ENCODE measurements at regions not wholly inside any gene's neighbourhood (a gene's known extent, or its start where the extent isn't known, plus 50 kb on each side); places are given as distances from the start of the nearest gene placed in this dataset.

Small RNA genes lying in the stretch of these regions (small RNA-seq; reads per million reads assigned to genes)
- gene AC011611.1 (ENCODE audit: insufficient read depth in 2 of 3, insufficient read length in 3 of 3, low read depth in 2 of 3, low replicate concordance in 1 of 3) (0 reads per million in 3 experiments), gene AC011611.6 (ENCODE audit: insufficient read depth in 2 of 3, insufficient read length in 3 of 3, low read depth in 2 of 3, low replicate concordance in 1 of 3) (0 reads per million in 3 experiments), gene RF00156 (ENCODE audit: insufficient read depth in 2 of 3, insufficient read length in 3 of 3, low read depth in 2 of 3, low replicate concordance in 1 of 3) (0 reads per million in 3 experiments), gene RN7SL734P (ENCODE audit: insufficient read depth in 2 of 3, insufficient read length in 3 of 3, low read depth in 2 of 3, low replicate concordance in 1 of 3) (0 reads per million in 3 experiments)
